ENCODE measurements at regions not wholly inside any gene's neighbourhood (a gene's known extent, or its start where the extent isn't known, plus 50 kb on each side); places are given as distances from the start of the nearest gene placed in this dataset.

GRCh38 chr7:12749069-12749468 is 61.6 kb downstream of the ARL4A start:
- TF ChIP-seq, protein P1, sequence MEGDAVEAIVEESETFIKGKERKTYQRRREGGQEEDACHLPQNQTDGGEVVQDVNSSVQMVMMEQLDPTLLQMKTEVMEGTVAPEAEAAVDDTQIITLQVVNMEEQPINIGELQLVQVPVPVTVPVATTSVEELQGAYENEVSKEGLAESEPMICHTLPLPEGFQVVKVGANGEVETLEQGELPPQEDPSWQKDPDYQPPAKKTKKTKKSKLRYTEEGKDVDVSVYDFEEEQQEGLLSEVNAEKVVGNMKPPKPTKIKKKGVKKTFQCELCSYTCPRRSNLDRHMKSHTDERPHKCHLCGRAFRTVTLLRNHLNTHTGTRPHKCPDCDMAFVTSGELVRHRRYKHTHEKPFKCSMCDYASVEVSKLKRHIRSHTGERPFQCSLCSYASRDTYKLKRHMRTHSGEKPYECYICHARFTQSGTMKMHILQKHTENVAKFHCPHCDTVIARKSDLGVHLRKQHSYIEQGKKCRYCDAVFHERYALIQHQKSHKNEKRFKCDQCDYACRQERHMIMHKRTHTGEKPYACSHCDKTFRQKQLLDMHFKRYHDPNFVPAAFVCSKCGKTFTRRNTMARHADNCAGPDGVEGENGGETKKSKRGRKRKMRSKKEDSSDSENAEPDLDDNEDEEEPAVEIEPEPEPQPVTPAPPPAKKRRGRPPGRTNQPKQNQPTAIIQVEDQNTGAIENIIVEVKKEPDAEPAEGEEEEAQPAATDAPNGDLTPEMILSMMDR (IDR thresholded peaks at IDR 0.05; ENCODE audit: borderline replicate concordance, extremely low read depth, insufficient read depth): no peak
- FAIRE-seq (no peak), DNase-seq (no peak)
- Histone ChIP-seq H3K9ac (ENCODE audit: low read length in 3 of 3) (no peak overlapping the region), H3K9me3 (ENCODE audit: control insufficient read depth in 2 of 3, insufficient read depth in 1 of 3, low read length in 3 of 3) (no peaks in the 10 kb centered on the region), H3K4me3 (ENCODE audit: low read length in 3 of 3) (no peak overlapping the region), H3K27ac (ENCODE audit: low read depth in 2 of 2, low read length in 2 of 2) (no peak overlapping the region), H3K36me3 (ENCODE audit: control insufficient read depth in 2 of 3, insufficient read depth in 3 of 3, low read length in 3 of 3) (no peaks in the 10 kb centered on the region), H3K27me3 (ENCODE audit: control insufficient read depth, insufficient read depth, low read length) (no peaks in the 10 kb centered on the region), H3K4me1 (ENCODE audit: control insufficient read depth in 2 of 3, insufficient read depth in 2 of 3, low read depth in 1 of 3, low read length in 3 of 3) (no peaks in the 10 kb centered on the region)
- intact Hi-C loops (cut with DNase I): no loop called here

DNA sequence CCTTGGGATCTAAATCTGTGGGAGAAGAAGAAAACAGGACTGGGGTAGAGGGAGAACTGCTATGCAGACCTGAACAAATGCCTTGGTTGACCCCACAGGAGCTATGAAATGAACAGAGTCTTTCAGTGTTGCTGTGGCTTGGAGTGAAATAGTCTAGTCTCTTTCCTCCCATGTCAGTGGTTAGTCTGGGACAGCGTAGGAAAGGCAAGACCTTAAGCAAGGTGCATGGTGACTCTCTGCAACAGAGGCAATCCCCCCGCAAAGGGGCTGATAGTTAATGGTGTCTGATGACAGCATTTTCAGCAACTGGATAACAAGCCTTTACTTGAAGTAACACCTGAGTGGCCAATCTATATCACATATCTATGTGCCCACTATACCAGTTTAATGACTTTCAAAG is 62.3 kb downstream of the ARL4A start:
- TF ChIP-seq, protein P1 (IDR thresholded peaks at IDR 0.05; ENCODE audit: borderline replicate concordance, extremely low read depth, insufficient read depth): no peak
- Histone ChIP-seq H3K4me1 (ENCODE audit: control insufficient read depth in 2 of 3, insufficient read depth in 2 of 3, low read depth in 1 of 3, low read length in 3 of 3) (no peaks in the 10 kb centered on the region), H3K9me3 (ENCODE audit: control insufficient read depth in 2 of 3, insufficient read depth in 1 of 3, low read length in 3 of 3) (no peaks in the 10 kb centered on the region), H3K27me3 (ENCODE audit: control insufficient read depth, insufficient read depth, low read length) (no peaks in the 10 kb centered on the region), H3K27ac (ENCODE audit: low read depth in 2 of 2, low read length in 2 of 2) (no peak overlapping the region), H3K9ac (ENCODE audit: low read length in 3 of 3) (no peak overlapping the region), H3K36me3 (ENCODE audit: control insufficient read depth in 2 of 3, insufficient read depth in 3 of 3, low read length in 3 of 3) (no peaks in the 10 kb centered on the region), H3K4me3 (ENCODE audit: low read length in 3 of 3) (no peak overlapping the region)
- no peak for FAIRE-seq
- intact Hi-C loops (cut with DNase I): no loop called here
- DNase-seq: no peak

GRCh38 chr7:12751764-12752163 is 64.3 kb downstream of the ARL4A start:
- intact Hi-C loops (cut with DNase I): no loop called here
- H3K36me3 ChIP-seq (ENCODE audit: control insufficient read depth in 2 of 3, insufficient read depth in 3 of 3, low read length in 3 of 3): no peaks in the 10 kb centered on the region

DNA sequence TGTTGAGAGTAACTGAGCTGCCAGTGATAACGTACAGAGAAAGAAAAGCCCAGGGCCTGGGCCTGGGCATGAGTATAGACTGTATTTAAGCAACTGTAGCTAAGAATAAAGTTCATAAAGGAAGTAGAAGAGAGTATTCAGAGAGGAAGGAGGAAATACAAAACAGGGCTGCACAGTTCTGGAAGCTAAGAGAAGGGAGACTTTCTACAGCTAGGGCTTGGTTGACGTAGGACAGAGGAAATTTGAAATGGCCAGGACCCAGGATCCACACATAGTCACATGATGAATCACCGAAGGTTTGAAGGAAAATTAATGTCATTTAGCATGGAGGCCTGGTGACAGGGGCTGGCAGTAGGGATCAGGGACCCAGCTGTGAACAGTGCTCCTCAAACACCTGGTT is 66.7 kb downstream of the ARL4A start:
- TF ChIP-seq, protein P1 (IDR thresholded peaks at IDR 0.05; ENCODE audit: borderline replicate concordance, extremely low read depth, insufficient read depth): no peak
- Histone ChIP-seq H3K27me3 (ENCODE audit: control insufficient read depth, insufficient read depth, low read length) (no peaks in the 10 kb centered on the region), H3K4me1 (ENCODE audit: control insufficient read depth in 2 of 3, insufficient read depth in 2 of 3, low read depth in 1 of 3, low read length in 3 of 3) (no peaks in the 10 kb centered on the region), H3K27ac (ENCODE audit: low read depth in 2 of 2, low read length in 2 of 2) (no peak overlapping the region), H3K4me3 (ENCODE audit: low read length in 3 of 3) (no peak overlapping the region), H3K9ac (ENCODE audit: low read length in 3 of 3) (no peak overlapping the region), H3K36me3 (ENCODE audit: control insufficient read depth in 2 of 3, insufficient read depth in 3 of 3, low read length in 3 of 3) (no peaks in the 10 kb centered on the region), H3K9me3 (ENCODE audit: control insufficient read depth in 2 of 3, insufficient read depth in 1 of 3, low read length in 3 of 3) (no peaks in the 10 kb centered on the region)
- FAIRE-seq (no peak), DNase-seq (no peak)
- intact Hi-C loops (cut with DNase I): no loop called here

More at GRCh38 chr7:12751764-12752163, 64.3 kb downstream of the ARL4A start:
- TF ChIP-seq, protein P1 (IDR thresholded peaks at IDR 0.05; ENCODE audit: borderline replicate concordance, extremely low read depth, insufficient read depth): no peak
- Histone ChIP-seq H3K9me3 (ENCODE audit: control insufficient read depth in 2 of 3, insufficient read depth in 1 of 3, low read length in 3 of 3) (no peaks in the 10 kb centered on the region), H3K9ac (ENCODE audit: low read length in 3 of 3) (no peak overlapping the region), H3K27ac (ENCODE audit: low read depth in 2 of 2, low read length in 2 of 2) (no peak overlapping the region), H3K4me1 (ENCODE audit: control insufficient read depth in 2 of 3, insufficient read depth in 2 of 3, low read depth in 1 of 3, low read length in 3 of 3) (no peaks in the 10 kb centered on the region), H3K27me3 (ENCODE audit: control insufficient read depth, insufficient read depth, low read length) (no peaks in the 10 kb centered on the region), H3K4me3 (ENCODE audit: low read length in 3 of 3) (no peak overlapping the region)
- DNase-seq (no peak), FAIRE-seq (no peak)
